GM12872 (cell line): ENCODE measurements at regions not wholly inside any gene's neighbourhood (a gene's known extent, or its start where the extent isn't known, plus 50 kb on each side); places are given as distances from the start of the nearest gene placed in this dataset.
A peak's percentile ranks its signal among the peaks of the same experiment; 100 is the strongest.

Source experiments
- TF ChIP-seq, protein P1 (sequence below): IDR thresholded peaks from 3 replicates; pipeline ENCODE4 v1.5.1; 2011; ENCODE audit warnings: low read depth, mild to moderate bottlenecking, low read length, moderate library complexity; ENCODE audit not compliant: insufficient read depth

GRCh38 chr2:16129716-16130540, 189.6 kb downstream of the MYCN start:
- TF ChIP-seq, protein P1, sequence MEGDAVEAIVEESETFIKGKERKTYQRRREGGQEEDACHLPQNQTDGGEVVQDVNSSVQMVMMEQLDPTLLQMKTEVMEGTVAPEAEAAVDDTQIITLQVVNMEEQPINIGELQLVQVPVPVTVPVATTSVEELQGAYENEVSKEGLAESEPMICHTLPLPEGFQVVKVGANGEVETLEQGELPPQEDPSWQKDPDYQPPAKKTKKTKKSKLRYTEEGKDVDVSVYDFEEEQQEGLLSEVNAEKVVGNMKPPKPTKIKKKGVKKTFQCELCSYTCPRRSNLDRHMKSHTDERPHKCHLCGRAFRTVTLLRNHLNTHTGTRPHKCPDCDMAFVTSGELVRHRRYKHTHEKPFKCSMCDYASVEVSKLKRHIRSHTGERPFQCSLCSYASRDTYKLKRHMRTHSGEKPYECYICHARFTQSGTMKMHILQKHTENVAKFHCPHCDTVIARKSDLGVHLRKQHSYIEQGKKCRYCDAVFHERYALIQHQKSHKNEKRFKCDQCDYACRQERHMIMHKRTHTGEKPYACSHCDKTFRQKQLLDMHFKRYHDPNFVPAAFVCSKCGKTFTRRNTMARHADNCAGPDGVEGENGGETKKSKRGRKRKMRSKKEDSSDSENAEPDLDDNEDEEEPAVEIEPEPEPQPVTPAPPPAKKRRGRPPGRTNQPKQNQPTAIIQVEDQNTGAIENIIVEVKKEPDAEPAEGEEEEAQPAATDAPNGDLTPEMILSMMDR: no peak

- TF ChIP-seq, protein P1: no peak
Observed at GRCh38 chr2:16128746-16129610, 188.6 kb downstream of the MYCN start.

GRCh38 chr2:16127958-16128357, 187.6 kb downstream of the MYCN start:
- TF ChIP-seq, protein P1: no peak

DNA sequence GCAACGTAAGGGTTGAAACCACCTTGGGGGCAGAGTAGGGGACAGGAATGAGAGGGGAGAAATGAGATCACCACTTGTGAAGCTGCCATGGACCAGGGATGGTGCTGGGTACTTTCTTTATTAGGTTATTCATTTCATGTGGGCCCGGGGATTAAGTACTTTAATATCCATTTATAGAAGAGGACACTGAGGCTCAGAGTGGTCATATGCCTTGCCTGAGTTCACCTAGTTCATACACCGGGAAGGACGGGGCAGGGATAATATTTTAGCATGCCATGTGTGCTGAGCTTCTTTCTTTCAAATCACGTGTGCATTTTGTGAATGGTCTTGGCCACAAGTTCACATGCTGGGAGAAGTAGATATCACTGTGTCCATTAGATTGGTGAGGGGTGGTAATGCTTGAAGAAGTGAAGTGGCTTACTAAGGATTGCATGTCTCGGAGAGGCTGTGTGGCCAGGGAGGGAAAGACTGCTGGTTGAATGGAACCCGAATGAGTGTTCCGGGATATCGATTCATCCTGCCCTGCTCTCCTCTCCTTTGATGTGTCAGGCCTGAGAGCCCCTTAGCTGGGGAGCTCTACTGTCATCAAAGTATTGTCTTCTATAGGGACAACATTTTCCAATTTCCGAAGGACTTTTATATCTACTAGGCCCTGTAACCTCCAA, 187.1 kb downstream of the MYCN start:
- TF ChIP-seq, protein P1: no peak

GRCh38 chr2:16126517-16127275, 186.3 kb downstream of the MYCN start:
- TF ChIP-seq, protein P1: 0 out of 3 replicates have a peak, but pooled peaks have one; percentile 1

DNA sequence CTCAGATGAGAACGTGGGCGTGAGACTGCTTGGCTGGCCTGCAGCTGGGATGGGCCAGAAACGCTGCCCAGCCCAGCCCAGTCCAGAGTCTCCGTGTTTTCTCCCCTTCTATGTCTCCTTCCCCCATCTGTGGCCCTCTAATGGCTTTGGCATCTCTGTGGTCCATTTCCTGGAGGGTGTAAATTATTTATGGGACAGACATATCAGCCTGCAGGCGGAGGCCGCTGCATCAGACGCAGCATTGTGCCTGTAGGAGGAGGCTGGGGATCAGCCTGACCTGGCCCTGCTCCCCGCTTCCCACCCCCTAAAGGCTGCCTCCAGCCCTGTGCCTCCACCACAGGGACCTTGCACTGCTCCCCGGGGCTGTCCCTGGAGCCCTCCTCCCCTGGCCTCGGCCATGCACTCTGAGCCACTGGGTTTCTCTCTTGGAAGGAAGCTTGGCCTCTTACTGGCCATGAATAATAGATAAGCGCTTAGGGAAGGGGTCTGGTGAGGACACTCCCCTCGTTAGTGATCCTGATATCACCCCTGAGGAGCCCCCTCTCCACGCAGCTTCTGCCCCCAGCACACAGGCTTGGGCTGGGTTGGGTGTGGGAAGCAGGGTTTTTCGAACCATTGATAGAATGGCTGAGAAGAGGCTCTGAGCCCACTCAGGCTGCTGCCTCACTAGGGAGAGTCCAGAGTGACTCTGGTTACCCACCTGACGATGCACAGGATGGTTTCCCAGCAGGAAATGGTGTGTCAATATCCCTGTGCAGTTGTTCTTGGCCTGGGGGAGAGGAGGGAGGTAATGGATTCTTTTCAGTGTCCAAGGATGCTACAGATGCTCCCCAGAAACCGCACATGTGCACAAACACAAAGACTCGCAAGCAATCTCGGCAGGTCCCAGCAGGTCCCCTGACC, 185.5 kb downstream of the MYCN start:
- TF ChIP-seq, protein P1: no peak
